K562 (cell line): ENCODE measurements at regions not wholly inside any gene's neighbourhood (a gene's known extent, or its start where the extent isn't known, plus 50 kb on each side); places are given as distances from the start of the nearest gene placed in this dataset.

Experiments used
- ATAC-seq: fragments of 200-7000 bp; cut with Tn5 transposase; 3 replicates; pipeline ENCODE4 v1.9.1; 2020; ENCODE audit warnings: moderate library complexity
- BruUV-seq: library from RNA; stranded (reverse); fragments of 400-500 nt; replicated peaks from 2 replicates; lab custom pipeline; 2021; lab: Mats Ljungman, UMichigan
- CTCF ChIA-PET: fragments of 300-600 bp; formaldehyde crosslinking; extraction: SDS; loops from one replicate; lab custom pipeline; 2021; ENCODE audit warnings: low intra/inter-chr PET ratio; lab: Yijun Ruan, JAX
- POLR2A ChIA-PET: fragments of 300-600, 350-650 bp; sonication (Branson Sonifier 250); formaldehyde crosslinking; extraction: SDS; loops from one replicate; lab custom pipeline; 2021; ENCODE audit warnings: antibody characterized with exemption, inconsistent platforms; lab: Yijun Ruan, JAX
- DNase-seq, 4 experiments: peaks; one replicate each; pipeline versions ENCODE4 v3.0.0 to v3.0.0-alpha.2; 2011 to 2018; ENCODE audit warnings: low spot score in 3 of 4, mixed read lengths in 3 of 4; ENCODE audit errors: extremely low read depth in 1 of 4
- FAIRE-seq: peaks from 2 replicates; lab custom pipeline; 2011; peaks lifted over from hg19 to GRCh38; lab: Jason Lieb, UNC
- H2AFZ ChIP-seq: 2 replicates; pipeline ENCODE4 v1.6.0; 2011; ENCODE audit warnings: low read depth, low read length, control low read depth, inconsistent platforms
- H3K27ac ChIP-seq: fragments of 200-600 bp; 3 replicates; pipeline ENCODE4 v1.8.0; 2011; ENCODE audit warnings: low read depth, mild to moderate bottlenecking, control low read depth, inconsistent platforms, low read length, moderate library complexity, mixed read lengths; ENCODE audit errors: extremely low read depth
- H3K27me3 ChIP-seq, 2 experiments: fragments of 300-600 bp in 1 of 2; 2 replicates in 1 of 2; 3 replicates in 1 of 2; pipeline versions ENCODE4 v1.6.0 to v1.8.0; 2011; ENCODE audit warnings: inconsistent platforms in 2 of 2, low read length in 2 of 2, mild to moderate bottlenecking in 1 of 2, mixed read lengths in 1 of 2, moderate library complexity in 1 of 2; ENCODE audit not compliant: control insufficient read depth in 2 of 2, insufficient read depth in 2 of 2
- H3K36me3 ChIP-seq: fragments of 300-600 bp; 3 replicates; pipeline ENCODE4 v1.8.0; 2011; ENCODE audit warnings: mild to moderate bottlenecking, low read length, inconsistent platforms; ENCODE audit not compliant: control insufficient read depth, insufficient read depth
- H3K4me1 ChIP-seq, 2 experiments: fragments of 200-600 bp in 1 of 2; replicated peaks in 1 of 2; 2 replicates in 1 of 2; 3 replicates in 1 of 2; pipeline versions ENCODE4 v1.5.1 to v1.8.0; 2011; ENCODE audit warnings: inconsistent platforms in 2 of 2, low read length in 2 of 2, mild to moderate bottlenecking in 1 of 2, mixed read lengths in 1 of 2, moderate library complexity in 1 of 2; ENCODE audit not compliant: control insufficient read depth in 2 of 2, insufficient read depth in 2 of 2
- H3K4me2 ChIP-seq: 2 replicates; pipeline ENCODE4 v1.6.1; 2011; ENCODE audit warnings: low read length, control low read depth, inconsistent platforms, mixed read lengths; ENCODE audit not compliant: insufficient read depth
- H3K4me3 ChIP-seq: fragments of 200-600 bp; sonication (generic), shearing (Covaris generic); 2 replicates; pipeline ENCODE4 v1.5.1; 2016; ENCODE audit warnings: control low read depth, inconsistent platforms
- H3K79me2 ChIP-seq: fragments of 200-600 bp; 3 replicates; pipeline ENCODE4 v1.8.0; 2011; ENCODE audit warnings: low read length, inconsistent platforms; ENCODE audit not compliant: control insufficient read depth, insufficient read depth
- H3K9ac ChIP-seq, 2 experiments: 2 replicates each; pipeline versions ENCODE4 v1.6.0 to v1.6.1; 2011; ENCODE audit warnings: low read depth in 2 of 2, low read length in 2 of 2, control low read depth in 1 of 2, inconsistent platforms in 1 of 2, mild to moderate bottlenecking in 1 of 2, mixed read lengths in 1 of 2; ENCODE audit not compliant: insufficient read depth in 1 of 2
- H3K9me1 ChIP-seq: one replicate; pipeline ENCODE4 v1.6.0; 2011; ENCODE audit warnings: inconsistent platforms, mild to moderate bottlenecking, low read length, moderate library complexity; ENCODE audit not compliant: control insufficient read depth, insufficient read depth
- H3K9me3 ChIP-seq: replicated peaks from 2 replicates; pipeline ENCODE4 v1.5.1; 2011; ENCODE audit warnings: low read depth, low read length, inconsistent platforms; ENCODE audit not compliant: control insufficient read depth, insufficient read depth
- H4K20me1 ChIP-seq: replicated peaks from 2 replicates; pipeline ENCODE4 v1.6.1; 2011; ENCODE audit warnings: low read length, inconsistent platforms, mixed read lengths; ENCODE audit not compliant: control insufficient read depth, insufficient read depth
- CGGBP1 ChIP-seq: fragments of 250-450 bp; sonication (Bioruptor Pico); IDR thresholded peaks from 2 replicates; pipeline ENCODE4 v1.9.0; 2021; ENCODE audit warnings: mild to moderate bottlenecking
- ELK3 ChIP-seq: fragments of 450-650 bp; formaldehyde crosslinking; IDR thresholded peaks from 2 replicates; pipeline ENCODE4 v1.4.0; 2020; ENCODE audit warnings: mild to moderate bottlenecking
- FOS ChIP-seq: IDR thresholded peaks from 3 replicates; pipeline ENCODE4 v1.6.1; 2011; ENCODE audit not compliant: insufficient read length; ENCODE audit errors: extremely low read depth
- LARP7 ChIP-seq: fragments of 450-650 bp; IDR thresholded peaks from 2 replicates; pipeline ENCODE4 v1.6.1; 2016
- MTA3 ChIP-seq: fragments of 450-650 bp; formaldehyde crosslinking; IDR thresholded peaks from 2 replicates; pipeline ENCODE4 v1.6.1; 2017; ENCODE audit warnings: mild to moderate bottlenecking, borderline replicate concordance
- ZNF224 ChIP-seq: sonication (generic); formaldehyde crosslinking; IDR thresholded peaks from 2 replicates; pipeline ENCODE4 v1.8.0; 2022; ENCODE audit warnings: mild to moderate bottlenecking, missing genetic modification reagents
- WGBS: fragments of 100-300 bp; shearing (Covaris generic); methylation state at CpG from one replicate; pipeline ENCODE4 v1.1.6; 2016; ENCODE audit warnings: low coverage, mixed read lengths; ENCODE audit not compliant: insufficient coverage; ENCODE audit errors: missing lambda C conversion rate; 5-methylcytosine and 5-hydroxymethylcytosine counted together
- in situ Hi-C: fragments of 300-500 bp; cut with MboI; formaldehyde crosslinking; loops from 4 replicates; pipeline ENCODE4 v1.15.0; 2018; ENCODE audit warnings: inconsistent platforms, mixed read lengths
- intact Hi-C: fragments of 100-400 bp; cut with micrococcal nuclease; formaldehyde crosslinking; loops from 2 replicates; pipeline ENCODE4 v1.14.2; 2022

GRCh38 chr10:27383595-27384542, 120.2 kb upstream of the RAB18 start:
- BruUV-seq, result no TSS peak
- Histone ChIP-seq H3K4me2 (no peak overlapping the region), H3K9me3 (no peaks in the 10 kb centered on the region), H3K4me3 (no peak overlapping the region), H3K9me1 (no peaks in the 10 kb centered on the region), H3K27me3 (no peaks in the 10 kb centered on the region; a peak in 1 of 5 replicates), H2AFZ (no peak overlapping the region), H3K4me1 (no peaks in the 10 kb centered on the region), H3K9ac (no peak overlapping the region), H4K20me1 (no peaks in the 10 kb centered on the region), H3K36me3 (no peaks in the 10 kb centered on the region), H3K79me2 (no peaks in the 10 kb centered on the region), H3K27ac (no peak overlapping the region)
- ChIA-PET CTCF (no interaction called here), POLR2A (interaction anchor here (1.0 kb wide), 1 partner anchor 12 kb away, joined by 3 read pairs; no protein-coding TSS in a partner anchor)
- in situ Hi-C loops, result no loop called here
- WGBS, result 2% methylated on average over 5 of the region's 5 CpGs
- DNase-seq (no peak), ATAC-seq (no peak), FAIRE-seq (no peak)
- no peak for TF ChIP-seq MTA3
- no peak for TF ChIP-seq LARP7
- no peak for TF ChIP-seq CGGBP1 (CRISPR knock-in tag)
- no peak for TF ChIP-seq ZNF224 (CRISPR knock-in tag)
- no peak for TF ChIP-seq ELK3 (CRISPR knock-in tag)
- no peak for TF ChIP-seq FOS
- intact Hi-C loops, result no loop called here
